ENCODE measurements at regions not wholly inside any gene's neighbourhood (a gene's known extent, or its start where the extent isn't known, plus 50 kb on each side); places are given as distances from the start of the nearest gene placed in this dataset.

DNA sequence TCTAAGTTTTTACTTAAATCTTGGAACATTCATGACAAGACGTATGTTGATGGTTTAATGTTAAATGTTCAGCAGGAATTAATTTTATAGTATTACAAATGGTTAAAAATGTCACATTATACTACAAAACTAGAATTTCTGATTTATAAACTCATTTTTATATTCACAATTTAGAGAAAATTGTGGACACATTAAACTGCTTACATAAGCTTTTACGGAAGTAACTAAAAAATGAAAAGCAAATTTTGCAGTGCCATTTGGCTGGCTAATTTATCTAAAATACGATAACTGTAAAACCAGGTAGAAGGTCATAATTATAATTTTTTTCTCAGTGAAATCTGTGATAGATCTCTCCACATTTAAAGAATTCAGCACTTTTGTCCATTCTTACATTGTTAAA, 190.2 kb upstream of the GPC6 start:
- Histone ChIP-seq H3K9me2 (peaks cover 6% of the 10 kb centered on the region; the same call in 1 of the 2 replicates), H3K79me2 (ENCODE audit: insufficient read depth) (no peaks in the 10 kb centered on the region), H3K4me2 (no peak overlapping the region), H3K27me3 (ENCODE audit: insufficient read depth) (no peaks in the 10 kb centered on the region), H3K36me3 (replicated peaks in 1 of 2; ENCODE audit: control insufficient read depth in 1 of 2, insufficient read depth in 2 of 2, low read length in 1 of 2) (no peaks in the 10 kb centered on the region), H3K27ac (ENCODE audit: low read depth in 2 of 2, low read length in 1 of 2) (no peak overlapping the region), H4K20me1 (ENCODE audit: insufficient read depth) (no peaks in the 10 kb centered on the region), H3K9me3 (no peaks in the 10 kb centered on the region), H3K4me1 (ENCODE audit: control insufficient read depth in 1 of 2, insufficient read depth in 2 of 2, low read depth in 1 of 2, low read length in 1 of 2) (no peaks in the 10 kb centered on the region), H3F3A (replicated peaks; ENCODE audit: insufficient read depth) (no peaks in the 10 kb centered on the region), H3K9ac (no peak overlapping the region), H2AFZ (ENCODE audit: low read depth) (no peak overlapping the region), H3K4me3 (ENCODE audit: low read depth in 2 of 2, low read length in 1 of 2) (no peak overlapping the region)
- TF ChIP-seq GABPA (IDR thresholded peaks at IDR 0.05; ENCODE audit: low read depth) (no peak), POLR2AphosphoS5 (IDR thresholded peaks at IDR 0.05; ENCODE audit: low read depth, low read length) (no peak), RXRA (IDR thresholded peaks at IDR 0.05; ENCODE audit: borderline replicate concordance, low read depth) (no peak), MEF2A (IDR thresholded peaks at IDR 0.05; ENCODE audit: borderline replicate concordance, low read depth) (no peak), SMC3 (IDR thresholded peaks at IDR 0.05; ENCODE audit: low read depth, low read length) (no peak), NRF1 (IDR thresholded peaks at IDR 0.05; ENCODE audit: low read depth, low read length) (no peak), EZH2phosphoT487 (IDR thresholded peaks at IDR 0.05; ENCODE audit: borderline replicate concordance, low read depth) (no peak), EP300 (IDR thresholded peaks at IDR 0.05; ENCODE audit: borderline replicate concordance in 1 of 2, low read depth in 1 of 2, low read length in 1 of 2) (no peak)
- TF ChIP-seq, protein P1, sequence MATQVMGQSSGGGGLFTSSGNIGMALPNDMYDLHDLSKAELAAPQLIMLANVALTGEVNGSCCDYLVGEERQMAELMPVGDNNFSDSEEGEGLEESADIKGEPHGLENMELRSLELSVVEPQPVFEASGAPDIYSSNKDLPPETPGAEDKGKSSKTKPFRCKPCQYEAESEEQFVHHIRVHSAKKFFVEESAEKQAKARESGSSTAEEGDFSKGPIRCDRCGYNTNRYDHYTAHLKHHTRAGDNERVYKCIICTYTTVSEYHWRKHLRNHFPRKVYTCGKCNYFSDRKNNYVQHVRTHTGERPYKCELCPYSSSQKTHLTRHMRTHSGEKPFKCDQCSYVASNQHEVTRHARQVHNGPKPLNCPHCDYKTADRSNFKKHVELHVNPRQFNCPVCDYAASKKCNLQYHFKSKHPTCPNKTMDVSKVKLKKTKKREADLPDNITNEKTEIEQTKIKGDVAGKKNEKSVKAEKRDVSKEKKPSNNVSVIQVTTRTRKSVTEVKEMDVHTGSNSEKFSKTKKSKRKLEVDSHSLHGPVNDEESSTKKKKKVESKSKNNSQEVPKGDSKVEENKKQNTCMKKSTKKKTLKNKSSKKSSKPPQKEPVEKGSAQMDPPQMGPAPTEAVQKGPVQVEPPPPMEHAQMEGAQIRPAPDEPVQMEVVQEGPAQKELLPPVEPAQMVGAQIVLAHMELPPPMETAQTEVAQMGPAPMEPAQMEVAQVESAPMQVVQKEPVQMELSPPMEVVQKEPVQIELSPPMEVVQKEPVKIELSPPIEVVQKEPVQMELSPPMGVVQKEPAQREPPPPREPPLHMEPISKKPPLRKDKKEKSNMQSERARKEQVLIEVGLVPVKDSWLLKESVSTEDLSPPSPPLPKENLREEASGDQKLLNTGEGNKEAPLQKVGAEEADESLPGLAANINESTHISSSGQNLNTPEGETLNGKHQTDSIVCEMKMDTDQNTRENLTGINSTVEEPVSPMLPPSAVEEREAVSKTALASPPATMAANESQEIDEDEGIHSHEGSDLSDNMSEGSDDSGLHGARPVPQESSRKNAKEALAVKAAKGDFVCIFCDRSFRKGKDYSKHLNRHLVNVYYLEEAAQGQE (IDR thresholded peaks at IDR 0.05; ENCODE audit: low read depth, low read length): no peak
- TF ChIP-seq, protein P2, sequence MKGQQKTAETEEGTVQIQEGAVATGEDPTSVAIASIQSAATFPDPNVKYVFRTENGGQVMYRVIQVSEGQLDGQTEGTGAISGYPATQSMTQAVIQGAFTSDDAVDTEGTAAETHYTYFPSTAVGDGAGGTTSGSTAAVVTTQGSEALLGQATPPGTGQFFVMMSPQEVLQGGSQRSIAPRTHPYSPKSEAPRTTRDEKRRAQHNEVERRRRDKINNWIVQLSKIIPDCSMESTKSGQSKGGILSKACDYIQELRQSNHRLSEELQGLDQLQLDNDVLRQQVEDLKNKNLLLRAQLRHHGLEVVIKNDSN (IDR thresholded peaks at IDR 0.05; ENCODE audit: borderline replicate concordance, low read depth): no peak
- DNase-seq: no peak
- 72% methylated on average over 3 of the region's 3 CpGs for WGBS (ENCODE audit: low lambda C conversion rate)
- ChIA-PET CTCF (no interaction called here), POLR2A (no interaction called here)

DNA sequence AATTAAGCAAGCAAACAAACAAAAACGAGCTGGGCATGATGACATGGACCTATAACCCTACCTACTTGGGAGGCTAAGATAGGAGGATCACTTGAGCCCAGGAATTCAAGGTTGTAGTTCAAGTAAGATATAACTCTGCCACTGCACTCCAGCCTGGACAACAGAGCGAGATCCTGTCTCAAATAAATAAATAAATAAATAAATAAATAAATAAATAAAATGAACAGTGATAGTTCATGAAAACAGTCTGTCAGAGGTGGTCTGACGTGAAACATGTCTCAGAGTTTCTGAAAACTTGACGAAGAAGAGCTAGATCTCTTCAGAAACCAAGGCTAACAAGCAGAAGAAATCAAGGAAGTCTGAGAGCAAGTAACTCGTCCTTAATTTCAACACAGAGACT, 188.8 kb upstream of the GPC6 start:
- Histone ChIP-seq H3K9ac (no peak overlapping the region), H3K27ac (ENCODE audit: low read depth in 2 of 2, low read length in 1 of 2) (no peak overlapping the region), H3K4me2 (no peak overlapping the region), H3F3A (replicated peaks; ENCODE audit: insufficient read depth) (no peaks in the 10 kb centered on the region), H3K79me2 (ENCODE audit: insufficient read depth) (no peaks in the 10 kb centered on the region), H3K4me1 (ENCODE audit: control insufficient read depth in 1 of 2, insufficient read depth in 2 of 2, low read depth in 1 of 2, low read length in 1 of 2) (no peaks in the 10 kb centered on the region), H3K27me3 (ENCODE audit: insufficient read depth) (no peaks in the 10 kb centered on the region), H3K4me3 (ENCODE audit: low read depth in 2 of 2, low read length in 1 of 2) (no peak overlapping the region), H2AFZ (ENCODE audit: low read depth) (no peak overlapping the region), H4K20me1 (ENCODE audit: insufficient read depth) (no peaks in the 10 kb centered on the region), H3K9me2 (peaks cover 6% of the 10 kb centered on the region; the same call in 1 of the 2 replicates), H3K36me3 (replicated peaks in 1 of 2; ENCODE audit: control insufficient read depth in 1 of 2, insufficient read depth in 2 of 2, low read length in 1 of 2) (no peaks in the 10 kb centered on the region), H3K9me3 (no peaks in the 10 kb centered on the region)
- 47% methylated on average over 5 of the region's 5 CpGs for WGBS (ENCODE audit: low lambda C conversion rate)
- POLR2A ChIA-PET: no interaction called here
- TF ChIP-seq RCOR1 (IDR thresholded peaks at IDR 0.05; ENCODE audit: low read length): no peak
- no peak for TF ChIP-seq TAF1 (IDR thresholded peaks at IDR 0.05; ENCODE audit: borderline replicate concordance, low read depth, low read length)
- no peak for TF ChIP-seq RFX5 (IDR thresholded peaks at IDR 0.05; ENCODE audit: low read length)
- CTCF ChIA-PET: no interaction called here
- DNase-seq: no peak

Measured in SK-N-SH (cell line).